ENCODE measurements at regions not wholly inside any gene's neighbourhood (a gene's known extent, or its start where the extent isn't known, plus 50 kb on each side); places are given as distances from the start of the nearest gene placed in this dataset.

- no peak for DNase-seq (ENCODE audit: low read depth, low spot score)
Measured at GRCh38 chr20:58017231-58017969, 211.1 kb downstream of the ANKRD60 start.

- no peak for DNase-seq (ENCODE audit: low read depth, low spot score)
Measured at GRCh38 chr20:58016779-58017178, 211.7 kb downstream of the ANKRD60 start.

- no peak for DNase-seq (ENCODE audit: low read depth, low spot score)
Measured at GRCh38 chr20:58014628-58015315, 213.7 kb downstream of the ANKRD60 start.

GRCh38 chr20:58012731-58013510 is 215.5 kb downstream of the ANKRD60 start:
- DNase-seq (ENCODE audit: low read depth, low spot score), result no peak

- DNase-seq (ENCODE audit: low read depth, low spot score), result no peak
Measured at GRCh38 chr20:58011947-58012610, 216.4 kb downstream of the ANKRD60 start.

- DNase-seq (ENCODE audit: low read depth, low spot score), result no peak
Measured at GRCh38 chr20:58011106-58011946, 217.1 kb downstream of the ANKRD60 start.

GRCh38 chr20:58010666-58011065 is 217.8 kb downstream of the ANKRD60 start:
- DNase-seq (ENCODE audit: low read depth, low spot score), result no peak

GRCh38 chr20:58010186-58010585 is 218.3 kb downstream of the ANKRD60 start:
- no peak for DNase-seq (ENCODE audit: low read depth, low spot score)

GRCh38 chr20:58008866-58009265 is 219.6 kb downstream of the ANKRD60 start:
- DNase-seq (ENCODE audit: low read depth, low spot score), result no peak

- no peak for DNase-seq (ENCODE audit: low read depth, low spot score)
Measured at GRCh38 chr20:58008413-58008812, 220.0 kb downstream of the ANKRD60 start.

GRCh38 chr20:58007947-58008346 is 220.5 kb downstream of the ANKRD60 start:
- no peak for DNase-seq (ENCODE audit: low read depth, low spot score)

- DNase-seq (ENCODE audit: low read depth, low spot score), result no peak
Measured at GRCh38 chr20:58006346-58007316, 221.8 kb downstream of the ANKRD60 start.

GRCh38 chr20:58005581-58006345 is 222.7 kb downstream of the ANKRD60 start:
- no peak for DNase-seq (ENCODE audit: low read depth, low spot score)

GRCh38 chr20:58004900-58005299 is 223.6 kb downstream of the ANKRD60 start:
- DNase-seq (ENCODE audit: low read depth, low spot score), result no peak

- DNase-seq (ENCODE audit: low read depth, low spot score), result no peak
Measured at GRCh38 chr20:58004146-58004545, 224.3 kb downstream of the ANKRD60 start.

- no peak for DNase-seq (ENCODE audit: low read depth, low spot score)
Measured at GRCh38 chr20:58003525-58003924, 224.9 kb downstream of the ANKRD60 start.

- DNase-seq (ENCODE audit: low read depth, low spot score), result no peak
Measured at GRCh38 chr20:58002901-58003300, 225.6 kb downstream of the ANKRD60 start.

GRCh38 chr20:58001946-58002345 is 226.5 kb downstream of the ANKRD60 start:
- no peak for DNase-seq (ENCODE audit: low read depth, low spot score)

GRCh38 chr20:58001381-58001780 is 227.1 kb downstream of the ANKRD60 start:
- DNase-seq (ENCODE audit: low read depth, low spot score), result no peak
